Ectodermal cell (in vitro differentiated cells): ENCODE measurements at regions not wholly inside any gene's neighbourhood (a gene's known extent, or its start where the extent isn't known, plus 50 kb on each side); places are given as distances from the start of the nearest gene placed in this dataset.

ENCODE experiments used
- H3K27ac ChIP-seq: 2 replicates; pipeline ENCODE4 v1.7.0; 2013; ENCODE audit warnings: mild to moderate bottlenecking, low read depth, low read length; ENCODE audit not compliant: insufficient read depth, poor library complexity, severe bottlenecking
- H3K27me3 ChIP-seq: 2 replicates; pipeline ENCODE4 v1.7.0; 2013; ENCODE audit warnings: mild to moderate bottlenecking, low read length; ENCODE audit not compliant: insufficient read depth, control insufficient read depth, poor library complexity, severe bottlenecking
- H3K36me3 ChIP-seq: one replicate; pipeline ENCODE4 v1.7.0; 2013; ENCODE audit warnings: low read length; ENCODE audit not compliant: control insufficient read depth, insufficient read depth
- H3K4me1 ChIP-seq: one replicate; pipeline ENCODE4 v1.7.0; 2013; ENCODE audit warnings: low read length; ENCODE audit not compliant: control insufficient read depth, insufficient read depth
- H3K4me3 ChIP-seq: 2 replicates; pipeline ENCODE4 v1.7.0; 2013; ENCODE audit warnings: low read depth, low read length, control low read depth; ENCODE audit not compliant: insufficient read depth
- H3K9me3 ChIP-seq: 2 replicates; pipeline ENCODE4 v1.7.0; 2013; ENCODE audit warnings: mild to moderate bottlenecking, low read length, moderate library complexity; ENCODE audit not compliant: control insufficient read depth
- WGBS, 2 experiments: methylation state at CpG; one replicate each; pipeline ENCODE4 v1.1.7; 2013; ENCODE audit warnings: missing lambda C conversion rate in 2 of 2; 5-methylcytosine and 5-hydroxymethylcytosine counted together

DNA sequence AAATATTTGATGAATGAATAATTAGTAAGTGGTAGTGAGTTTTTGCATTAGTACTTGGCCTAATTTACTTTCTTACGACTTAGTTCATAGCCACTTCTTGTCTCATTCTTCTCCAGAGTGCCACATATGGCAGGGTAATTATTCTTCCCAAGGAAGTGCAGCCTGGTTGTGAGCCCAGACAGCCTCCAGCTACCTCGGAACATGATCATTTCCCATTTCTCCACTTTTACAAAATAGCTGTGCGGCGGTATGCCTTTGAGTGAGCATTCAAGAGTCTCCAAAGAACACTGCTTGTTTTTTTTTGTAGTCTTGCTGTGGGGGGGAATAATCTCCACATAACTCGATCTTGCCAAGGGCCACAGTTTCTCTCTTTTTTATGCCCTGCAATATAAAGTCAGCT, 765.0 kb downstream of the HDGFL1 start:
- Histone ChIP-seq H3K36me3 (no peaks in the 10 kb centered on the region), H3K4me3 (no peak overlapping the region)
- 77 to 80% methylated on average over 5 of the region's 5 CpGs for WGBS, 2 experiments

GRCh38 chr6:23335894-23336293, 766.5 kb downstream of the HDGFL1 start:
- no peak overlapping the region for H3K4me3 ChIP-seq
- no peaks in the 10 kb centered on the region for H3K27me3 ChIP-seq
- WGBS, 2 experiments, result 93 to 100% methylated on average over 1 to 2 of the region's 2 CpGs
- no peaks in the 10 kb centered on the region for H3K36me3 ChIP-seq
- peaks cover 6% of the 10 kb centered on the region for H3K4me1 ChIP-seq
- H3K9me3 ChIP-seq, result no peaks in the 10 kb centered on the region
- no peak overlapping the region for H3K27ac ChIP-seq

More for the DNA sequence above, 765.0 kb downstream of the HDGFL1 start:
- Histone ChIP-seq H3K27me3 (no peaks in the 10 kb centered on the region), H3K9me3 (no peaks in the 10 kb centered on the region), H3K27ac (no peak overlapping the region), H3K4me1 (peaks cover 2% of the 10 kb centered on the region)

- peaks cover 6% of the 10 kb centered on the region for H3K4me1 ChIP-seq
- H3K9me3 ChIP-seq, result no peaks in the 10 kb centered on the region
- no peaks in the 10 kb centered on the region for H3K27me3 ChIP-seq
- no peak overlapping the region for H3K4me3 ChIP-seq
- H3K27ac ChIP-seq, result no peak overlapping the region
- no peaks in the 10 kb centered on the region for H3K36me3 ChIP-seq
- WGBS, 2 experiments, result 75 to 86% methylated on average over 3 of the region's 3 CpGs
Observed at GRCh38 chr6:23339268-23339667, 769.9 kb downstream of the HDGFL1 start.

- Histone ChIP-seq H3K27ac (no peak overlapping the region), H3K4me3 (no peak overlapping the region), H3K4me1 (peaks cover 6% of the 10 kb centered on the region), H3K9me3 (no peaks in the 10 kb centered on the region), H3K27me3 (no peaks in the 10 kb centered on the region), H3K36me3 (no peaks in the 10 kb centered on the region)
- 94 to 98% methylated on average over 3 of the region's 3 CpGs for WGBS, 2 experiments
Observed at GRCh38 chr6:23340271-23340670, 770.9 kb downstream of the HDGFL1 start.

DNA sequence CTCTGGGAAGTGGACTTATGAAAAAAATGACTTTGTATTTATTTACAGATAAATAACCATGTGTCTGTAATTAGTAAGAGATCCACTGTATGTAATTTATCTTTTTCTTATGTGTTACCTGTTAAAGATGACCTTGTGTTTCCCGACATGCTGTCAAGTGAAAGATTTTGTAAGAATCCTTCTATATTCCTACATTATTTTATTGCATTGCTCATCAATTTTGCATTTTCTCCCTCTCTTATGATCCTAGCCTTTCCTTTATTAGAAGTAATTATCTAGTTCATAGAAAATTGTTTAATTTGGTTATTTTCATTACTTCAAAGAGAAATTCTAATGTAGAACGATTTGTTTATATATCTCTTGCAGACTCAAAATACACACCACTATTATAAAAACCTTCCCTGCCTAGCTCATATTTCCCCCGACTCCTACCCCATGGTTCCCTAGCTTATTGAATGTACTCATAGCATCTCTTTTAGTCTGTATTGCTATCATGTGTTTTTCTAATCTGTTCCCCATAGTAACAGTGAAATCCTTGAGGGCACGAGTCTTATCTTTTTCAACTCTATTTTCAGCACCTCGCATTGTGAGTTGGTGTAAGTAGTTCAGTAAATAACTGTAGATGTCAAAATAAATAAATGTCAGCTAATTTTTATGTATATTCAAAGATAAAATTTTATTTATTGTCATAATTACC, 774.4 kb downstream of the HDGFL1 start:
- H3K4me1 ChIP-seq, result peaks cover 6% of the 10 kb centered on the region
- H3K9me3 ChIP-seq, result no peaks in the 10 kb centered on the region
- H3K4me3 ChIP-seq, result no peak overlapping the region
- no peak overlapping the region for H3K27ac ChIP-seq
- no peaks in the 10 kb centered on the region for H3K36me3 ChIP-seq
- WGBS, 2 experiments, result 87 to 95% methylated on average over 3 of the region's 5 CpGs
- H3K27me3 ChIP-seq, result no peaks in the 10 kb centered on the region

DNA sequence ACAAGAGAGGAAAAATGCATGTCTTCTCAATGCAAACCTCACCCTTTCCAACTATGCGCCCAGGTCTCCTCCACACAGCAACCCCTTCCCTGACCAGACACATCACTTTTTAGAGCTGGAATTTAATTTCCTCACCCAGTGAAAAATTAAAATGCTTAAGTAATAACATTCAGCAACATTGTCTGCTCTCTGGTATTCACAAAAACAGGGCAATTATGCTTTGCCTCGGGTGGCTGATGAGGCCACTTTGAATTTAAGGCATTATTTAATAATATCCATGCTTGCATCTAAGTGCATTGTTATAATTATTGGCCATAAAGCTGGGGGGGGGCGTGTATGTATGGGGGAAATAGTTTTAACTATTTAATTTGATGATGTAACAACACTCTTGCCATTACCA, 777.8 kb upstream of the NRSN1 start:
- 89% methylated on average over 1 to 2 of the region's 3 CpGs for WGBS, 2 experiments
- H3K9me3 ChIP-seq, result no peaks in the 10 kb centered on the region
- no peaks in the 10 kb centered on the region for H3K27me3 ChIP-seq
- no peak overlapping the region for H3K4me3 ChIP-seq
- no peaks in the 10 kb centered on the region for H3K4me1 ChIP-seq
- H3K27ac ChIP-seq, result no peak overlapping the region
- H3K36me3 ChIP-seq, result no peaks in the 10 kb centered on the region

DNA sequence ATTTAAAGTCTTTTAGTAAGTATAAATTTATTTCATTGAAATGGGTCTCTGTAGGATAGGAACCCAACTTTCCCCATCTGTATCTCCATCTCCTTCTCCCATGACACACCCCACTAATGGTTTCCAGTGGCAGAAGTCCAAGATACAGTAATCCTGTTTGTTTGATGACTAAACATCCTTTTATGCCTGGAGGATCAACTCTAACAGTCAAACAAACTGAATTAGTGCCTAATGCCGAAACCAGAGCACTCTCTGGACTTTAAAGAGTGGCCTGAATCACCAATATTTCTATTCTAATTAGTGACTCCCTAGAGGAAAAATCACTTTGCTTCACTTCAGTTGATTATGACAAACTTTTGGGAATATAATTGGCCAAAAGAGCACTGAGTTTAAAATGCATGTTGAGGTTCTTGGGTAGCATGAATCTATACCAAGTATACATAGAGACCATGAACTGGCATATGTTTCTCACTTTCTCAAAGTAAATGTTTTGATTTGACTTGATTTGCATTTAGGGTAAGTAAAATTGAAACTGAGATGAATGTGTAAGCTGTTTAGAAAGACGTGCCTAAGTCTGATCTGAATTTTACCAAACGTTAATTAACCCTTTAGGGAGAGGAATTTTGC, 776.4 kb upstream of the NRSN1 start:
- Histone ChIP-seq H3K4me1 (no peaks in the 10 kb centered on the region), H3K4me3 (no peak overlapping the region), H3K27ac (no peak overlapping the region), H3K9me3 (no peaks in the 10 kb centered on the region), H3K27me3 (no peaks in the 10 kb centered on the region), H3K36me3 (no peaks in the 10 kb centered on the region)
- WGBS, 2 experiments, result 87 to 90% methylated on average over 3 of the region's 3 CpGs

DNA sequence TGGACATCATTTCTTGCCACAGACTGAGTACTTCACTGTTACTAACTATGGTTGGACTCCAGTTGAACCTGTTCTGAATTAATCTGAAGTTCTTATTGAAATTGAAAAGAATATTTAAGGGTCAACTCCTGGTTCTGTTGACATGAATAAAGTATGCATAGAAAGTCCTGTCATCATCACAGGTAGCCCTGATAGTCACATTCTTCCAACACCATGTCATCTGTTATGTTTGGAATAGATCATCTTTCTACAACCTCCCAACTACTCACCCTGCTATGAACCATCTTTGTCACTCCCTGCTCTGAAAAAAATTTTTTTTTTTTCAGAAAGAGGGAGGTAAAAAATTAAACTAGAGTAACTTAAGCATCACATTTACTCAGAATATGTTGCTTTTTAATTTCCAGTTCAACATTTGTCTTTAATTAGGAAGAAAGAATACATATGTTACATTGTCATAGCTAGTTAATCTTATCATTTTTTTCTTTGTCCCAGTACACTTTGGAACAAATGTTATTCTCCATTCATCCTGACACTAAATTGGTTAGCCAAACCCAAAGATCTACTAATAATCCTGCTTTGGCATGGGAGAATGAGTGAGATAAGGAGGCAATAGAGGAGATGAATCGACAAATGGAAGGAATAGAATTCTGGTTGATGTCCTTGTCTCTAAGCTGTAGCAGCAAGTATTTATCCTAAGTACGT, 775.1 kb upstream of the NRSN1 start:
- Histone ChIP-seq H3K4me3 (no peak overlapping the region), H3K9me3 (no peaks in the 10 kb centered on the region), H3K4me1 (no peaks in the 10 kb centered on the region), H3K36me3 (no peaks in the 10 kb centered on the region), H3K27ac (no peak overlapping the region), H3K27me3 (no peaks in the 10 kb centered on the region)
- 78 to 91% methylated on average over 1 to 2 of the region's 2 CpGs for WGBS, 2 experiments

- Histone ChIP-seq H3K27me3 (no peaks in the 10 kb centered on the region), H3K9me3 (no peaks in the 10 kb centered on the region), H3K4me1 (no peaks in the 10 kb centered on the region), H3K36me3 (no peaks in the 10 kb centered on the region), H3K27ac (no peak overlapping the region), H3K4me3 (no peak overlapping the region)
Observed at GRCh38 chr6:23354004-23354403, 772.0 kb upstream of the NRSN1 start.

DNA sequence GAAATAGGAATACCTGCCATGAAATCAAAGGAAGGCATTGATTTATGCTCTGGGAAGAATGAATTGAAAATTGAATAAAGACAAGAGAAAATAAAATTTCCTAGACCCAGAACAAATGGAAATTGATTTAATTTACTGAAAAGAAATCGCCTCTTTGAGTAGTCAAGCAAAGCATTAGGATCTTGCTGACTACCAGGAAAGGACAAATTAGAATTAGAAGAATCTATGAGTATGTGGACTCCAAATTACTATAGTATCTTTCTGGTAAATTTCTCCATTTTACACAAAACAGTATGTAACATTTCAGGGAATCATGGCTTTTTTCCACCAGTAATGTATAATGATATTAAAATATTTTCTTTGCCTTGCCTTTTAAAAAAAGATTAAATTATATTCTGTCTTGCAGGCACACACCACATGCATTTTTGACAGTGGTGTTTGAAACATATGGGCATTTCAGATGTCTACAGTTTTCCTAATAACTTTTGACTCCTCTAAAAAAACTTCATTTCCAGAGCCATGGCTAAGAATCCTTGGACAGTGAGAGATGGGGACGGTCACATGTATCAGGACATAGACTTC, 768.7 kb upstream of the NRSN1 start:
- Histone ChIP-seq H3K4me1 (no peaks in the 10 kb centered on the region), H3K9me3 (no peaks in the 10 kb centered on the region)
- 48 to 100% methylated on average over 1 to 2 of the region's 2 CpGs for WGBS, 2 experiments

More for the DNA sequence above, 768.7 kb upstream of the NRSN1 start:
- Histone ChIP-seq H3K4me3 (no peak overlapping the region), H3K27ac (no peak overlapping the region), H3K27me3 (no peaks in the 10 kb centered on the region), H3K36me3 (no peaks in the 10 kb centered on the region)
